Fibroblast of mammary gland (primary cell): ENCODE measurements at regions not wholly inside any gene's neighbourhood (a gene's known extent, or its start where the extent isn't known, plus 50 kb on each side); places are given as distances from the start of the nearest gene placed in this dataset.

Experiments used
- DNase-seq: peaks from one replicate; pipeline ENCODE4 v3.0.0-alpha.2; 2010; ENCODE audit warnings: low read depth
- H3K4me3 ChIP-seq: 2 replicates; pipeline ENCODE4 v1.5.1; 2011; ENCODE audit warnings: low read depth, mild to moderate bottlenecking, low read length, moderate library complexity; ENCODE audit not compliant: control insufficient read depth
- CTCF ChIP-seq: conservative IDR thresholded peaks from 2 replicates; pipeline ENCODE4 v1.5.1; 2011; ENCODE audit warnings: low read depth, low read length, inconsistent platforms; ENCODE audit not compliant: control insufficient read depth, insufficient read depth

GRCh38 chrX:42466332-42467046, 311.5 kb downstream of the PPP1R2C start:
- H3K4me3 ChIP-seq = no peak overlapping the region
- TF ChIP-seq CTCF = no peak
- peak; percentile 1 for DNase-seq

- H3K4me3 ChIP-seq = no peak overlapping the region
- no peak for TF ChIP-seq CTCF
- no peak for DNase-seq
These were observed 312.1 kb downstream of the PPP1R2C start for GRCh38 chrX:42465821-42466220.

- TF ChIP-seq CTCF = no peak
- no peak for DNase-seq
These were observed 314.1 kb downstream of the PPP1R2C start for GRCh38 chrX:42463706-42464490.

GRCh38 chrX:42462917-42463316, 315.0 kb downstream of the PPP1R2C start:
- DNase-seq = no peak
- no peak overlapping the region for H3K4me3 ChIP-seq
- no peak for TF ChIP-seq CTCF

More at GRCh38 chrX:42463706-42464490, 314.1 kb downstream of the PPP1R2C start:
- H3K4me3 ChIP-seq = no peak overlapping the region

- TF ChIP-seq CTCF = no peak
These were observed 317.3 kb downstream of the PPP1R2C start for GRCh38 chrX:42460706-42461105.

GRCh38 chrX:42459735-42460134, 318.2 kb downstream of the PPP1R2C start:
- DNase-seq = no peak
- no peak overlapping the region for H3K4me3 ChIP-seq
- no peak for TF ChIP-seq CTCF

More at GRCh38 chrX:42460706-42461105, 317.3 kb downstream of the PPP1R2C start:
- H3K4me3 ChIP-seq = no peak overlapping the region
- DNase-seq = no peak
